Kidney capillary endothelial cell (primary cell): ENCODE measurements at regions not wholly inside any gene's neighbourhood (a gene's known extent, or its start where the extent isn't known, plus 50 kb on each side); places are given as distances from the start of the nearest gene placed in this dataset.

Experiments used
- DNase-seq: peaks from one replicate; pipeline ENCODE4 v3.0.0-alpha.2; 2018; ENCODE audit warnings: low spot score

DNA sequence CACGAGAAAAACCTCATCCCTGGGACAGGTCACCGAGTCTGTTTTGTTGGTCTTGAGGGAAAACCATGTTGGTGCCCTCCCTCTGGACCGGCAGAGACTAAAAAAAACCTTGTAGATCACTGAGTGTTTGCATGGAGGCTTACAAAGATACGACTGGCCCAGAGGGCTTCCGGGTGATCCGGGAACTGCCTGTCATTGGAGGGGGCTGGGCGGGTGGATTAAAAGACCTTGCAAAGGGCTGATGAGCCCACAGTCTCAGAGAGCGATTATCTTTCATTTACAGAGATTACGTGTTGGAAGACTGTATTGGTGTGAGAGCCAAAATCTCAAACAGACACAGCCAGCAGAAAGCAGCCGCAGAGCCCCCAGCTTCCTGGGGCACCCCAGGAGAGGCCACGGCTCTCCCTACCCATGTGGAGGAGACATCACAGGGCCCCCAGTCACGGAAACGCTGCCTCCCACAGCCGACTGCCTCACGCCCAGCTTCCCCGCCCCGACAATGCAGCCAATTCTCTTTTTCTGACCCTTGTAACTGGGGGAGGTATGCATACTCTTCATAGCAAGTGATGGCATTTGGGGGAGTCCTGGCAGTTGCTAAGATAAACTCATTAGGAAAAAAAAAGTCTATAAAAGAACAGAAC, 426.4 kb downstream of the CTTN start:
- no peak for DNase-seq

DNA sequence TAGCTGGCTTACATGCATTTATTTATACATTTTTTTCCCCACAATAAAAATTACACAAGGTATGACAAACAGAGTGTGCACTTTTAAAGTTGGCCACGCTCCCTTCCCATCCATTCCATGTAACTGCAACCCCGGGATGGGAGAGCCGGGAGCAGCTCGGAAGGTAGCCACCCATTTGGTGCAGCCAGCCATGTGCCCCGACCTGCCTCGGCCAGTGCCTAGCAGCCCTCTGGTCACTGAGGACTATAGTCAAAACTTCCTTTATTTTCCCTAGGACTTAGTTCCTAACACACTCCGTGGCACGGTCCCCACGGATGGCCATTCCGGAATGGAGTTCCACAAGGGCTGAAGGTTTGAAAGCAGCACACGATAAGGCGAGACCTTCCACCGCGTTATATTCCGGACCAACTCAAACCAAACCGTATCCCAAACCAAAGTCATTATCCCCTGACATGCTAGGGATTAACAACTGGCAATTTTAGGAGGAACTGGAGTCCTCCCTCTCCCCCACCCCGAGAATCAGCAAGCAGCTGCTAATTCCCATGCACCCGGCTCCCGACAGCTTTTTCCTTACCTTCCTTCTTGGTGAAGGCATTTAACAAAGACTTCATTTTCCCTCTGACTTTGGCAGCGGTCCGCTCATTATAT, 426.4 kb downstream of the SHANK2 start:
- DNase-seq, result no peak

DNA sequence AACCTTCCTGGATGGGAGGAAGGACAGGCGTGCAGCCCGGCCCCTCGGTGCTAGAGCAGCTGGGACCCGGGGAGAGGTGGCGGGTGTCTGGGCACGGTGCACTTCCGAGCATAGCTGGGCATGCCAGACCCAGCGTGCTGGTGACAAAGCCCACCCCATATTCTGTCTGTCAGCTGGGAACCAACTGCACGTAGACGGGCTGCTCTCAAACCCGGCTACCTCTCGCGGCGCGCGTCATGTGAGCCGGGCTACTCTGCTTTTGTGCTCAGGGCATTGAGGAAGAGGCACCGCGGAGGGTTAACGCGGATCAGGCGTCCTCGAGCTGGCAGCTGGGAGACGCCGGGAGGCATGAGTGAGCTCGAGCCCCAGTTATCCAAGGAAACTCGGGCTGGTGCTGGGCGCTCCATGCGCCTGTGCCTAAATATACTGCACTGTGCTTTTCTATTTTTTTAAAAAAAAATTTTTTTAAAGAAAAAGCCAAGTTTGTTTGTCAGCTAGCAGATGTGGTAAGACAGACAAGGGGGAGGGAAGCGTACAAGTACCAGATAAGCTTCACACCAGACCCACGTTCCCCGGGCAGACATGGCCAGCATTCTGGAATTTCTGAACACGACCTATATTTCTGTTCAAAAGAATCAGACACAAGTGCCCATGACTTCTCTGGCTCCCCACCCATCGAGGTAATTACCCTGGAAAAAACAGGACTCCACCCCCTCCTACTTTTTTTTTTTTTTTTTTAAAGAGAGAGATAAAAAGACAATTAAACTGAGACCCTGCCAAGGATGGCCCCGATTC, 425.6 kb downstream of the SHANK2 start:
- DNase-seq, result no peak

DNA sequence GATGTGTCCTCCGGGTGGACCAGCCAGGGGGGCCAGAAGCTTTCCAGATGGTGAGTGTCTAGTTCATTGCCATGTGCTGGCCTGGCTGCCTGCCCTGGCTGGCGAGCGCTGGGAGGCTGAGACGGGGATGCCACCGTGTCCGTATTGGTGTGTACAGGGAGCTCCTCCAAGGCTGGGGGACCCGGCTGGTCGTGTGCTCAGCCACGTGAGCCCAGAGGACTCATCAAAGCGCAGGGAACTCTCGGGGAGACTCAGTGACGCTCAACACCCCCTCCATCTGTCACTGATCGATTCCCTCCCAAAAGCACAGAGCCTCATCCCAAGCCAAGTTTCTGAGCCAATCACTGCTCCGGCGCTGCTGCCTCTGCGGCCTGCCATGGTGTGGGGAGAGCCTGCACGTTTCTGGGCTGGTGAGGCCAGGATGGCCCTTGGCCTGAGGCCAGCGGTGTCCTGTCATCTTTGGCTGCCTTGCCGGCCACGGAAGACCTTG, 423.7 kb downstream of the SHANK2 start:
- DNase-seq, result no peak

DNA sequence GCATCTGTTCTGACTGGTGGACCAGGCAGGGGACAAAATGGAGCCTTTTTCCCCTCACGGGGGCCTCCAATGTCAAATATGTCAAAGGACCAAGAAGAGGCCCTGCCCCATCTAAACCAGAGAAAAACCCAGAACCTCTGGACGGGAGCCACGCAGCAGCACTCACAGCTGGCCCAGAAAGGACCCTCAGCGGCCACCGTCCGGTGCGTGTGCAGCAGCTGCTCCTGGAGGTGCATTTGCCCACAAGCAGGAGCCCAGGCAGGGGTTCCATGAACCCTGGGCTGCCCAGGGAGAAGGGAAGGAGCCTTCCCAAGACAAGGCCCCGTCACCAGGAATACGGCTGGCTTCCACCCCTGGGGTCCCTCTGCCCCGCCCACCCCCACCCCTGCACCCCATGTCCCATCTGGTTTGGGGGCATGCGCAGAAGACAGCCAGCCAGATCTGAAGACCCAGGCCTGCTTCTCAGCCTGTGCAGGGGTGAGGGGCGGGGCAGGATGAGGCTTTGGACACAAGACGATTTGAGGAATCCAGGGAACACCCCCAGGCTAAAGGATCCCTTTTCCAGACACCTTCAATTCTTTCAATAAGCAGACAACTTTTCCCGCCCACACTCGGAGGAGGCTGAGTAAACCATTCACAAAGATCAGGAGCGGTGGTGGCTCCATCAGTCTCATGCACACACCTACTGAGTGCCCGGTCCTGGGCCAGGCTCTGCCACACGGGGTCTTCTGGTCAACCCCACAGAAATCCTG, 423.1 kb downstream of the SHANK2 start:
- DNase-seq, result no peak

DNA sequence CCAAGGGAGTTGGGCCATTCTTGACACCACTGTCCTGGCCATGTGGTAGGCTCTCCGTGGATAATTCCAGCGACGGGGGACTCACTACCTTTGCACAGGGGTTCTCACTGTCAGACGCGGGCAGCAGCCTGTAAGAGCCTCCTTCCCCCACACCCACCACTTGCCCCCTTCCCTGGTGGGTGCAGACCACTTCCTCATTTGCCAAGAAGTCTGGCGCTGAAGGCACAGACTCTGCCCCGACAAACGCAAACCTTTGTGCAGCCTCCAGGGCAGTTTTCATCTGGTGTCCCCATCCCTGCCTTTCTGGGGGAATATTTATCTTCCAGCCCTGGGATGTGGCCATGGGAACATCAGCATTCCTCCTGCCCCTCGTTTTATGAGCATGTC, 422.5 kb downstream of the SHANK2 start:
- DNase-seq, result no peak

DNA sequence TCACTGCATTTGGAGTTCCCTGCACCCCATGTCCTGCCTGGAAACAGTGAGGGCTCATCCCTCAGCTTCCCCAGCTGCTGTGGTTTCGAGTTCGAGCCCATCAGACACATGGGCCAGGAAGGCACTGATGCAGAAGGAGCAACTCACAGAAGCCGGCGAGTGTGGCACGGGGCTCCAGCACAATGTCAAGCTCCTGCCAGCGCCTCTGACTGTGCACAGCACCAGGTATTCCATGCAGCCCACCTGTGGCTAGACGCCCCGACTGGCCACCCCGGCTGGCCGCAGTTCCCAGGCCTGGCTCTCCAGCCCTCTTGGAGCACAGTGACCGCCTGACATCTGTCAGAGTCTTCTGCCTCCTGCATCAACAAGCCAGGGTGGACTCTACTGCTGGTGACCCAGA, 419.4 kb downstream of the SHANK2 start:
- DNase-seq, result no peak

DNA sequence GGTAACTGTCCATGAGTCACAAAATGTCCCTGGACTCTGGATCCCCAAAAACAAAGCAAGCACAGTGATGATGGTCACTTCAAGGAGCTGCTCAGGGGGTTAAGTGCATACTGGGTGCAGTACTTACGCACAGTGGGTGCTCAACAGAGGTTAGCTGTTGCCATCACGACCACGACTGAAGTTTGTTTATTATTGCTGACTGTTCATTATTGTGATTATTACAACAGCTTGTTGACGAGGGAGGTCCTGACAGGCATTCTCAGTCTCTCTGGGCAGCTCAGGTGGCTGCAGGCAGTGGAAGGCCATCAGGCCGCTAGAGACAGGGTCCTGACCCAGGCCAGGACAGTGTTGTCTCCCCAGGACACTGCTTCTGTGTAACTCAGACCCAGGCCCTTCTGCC, 418.8 kb downstream of the SHANK2 start:
- no peak for DNase-seq

DNA sequence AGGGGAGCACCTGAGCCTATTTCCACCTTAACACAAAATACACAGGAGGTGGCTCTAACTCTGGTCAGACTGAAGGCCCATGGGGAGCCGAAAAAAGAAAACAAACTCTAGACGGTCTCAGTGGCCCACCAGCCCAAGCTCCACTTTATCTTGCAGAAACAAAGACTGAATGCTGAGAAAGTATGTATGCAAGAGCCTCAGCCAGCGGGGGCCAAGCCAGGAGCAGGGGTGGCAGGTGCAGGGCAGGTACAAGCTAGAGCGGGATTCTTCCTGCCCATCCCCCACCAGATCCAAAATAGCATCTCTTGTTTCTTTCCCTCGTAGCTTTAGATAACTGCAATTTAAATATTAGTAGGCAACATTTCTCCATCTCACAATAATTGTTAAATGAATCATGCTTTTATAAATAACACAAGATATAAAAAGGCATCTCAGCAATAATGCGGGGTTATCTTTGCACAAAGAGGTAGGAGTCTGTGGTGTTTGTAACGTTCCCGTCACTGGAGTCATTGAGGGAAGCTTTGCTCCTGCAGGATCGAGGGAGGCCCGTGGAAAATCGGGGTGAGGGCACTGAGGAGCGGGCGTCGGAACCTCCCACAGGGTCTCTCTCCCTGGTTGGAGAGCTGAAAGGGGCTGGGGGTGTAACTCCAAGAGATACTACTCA, 418.0 kb downstream of the SHANK2 start:
- DNase-seq, result no peak

DNA sequence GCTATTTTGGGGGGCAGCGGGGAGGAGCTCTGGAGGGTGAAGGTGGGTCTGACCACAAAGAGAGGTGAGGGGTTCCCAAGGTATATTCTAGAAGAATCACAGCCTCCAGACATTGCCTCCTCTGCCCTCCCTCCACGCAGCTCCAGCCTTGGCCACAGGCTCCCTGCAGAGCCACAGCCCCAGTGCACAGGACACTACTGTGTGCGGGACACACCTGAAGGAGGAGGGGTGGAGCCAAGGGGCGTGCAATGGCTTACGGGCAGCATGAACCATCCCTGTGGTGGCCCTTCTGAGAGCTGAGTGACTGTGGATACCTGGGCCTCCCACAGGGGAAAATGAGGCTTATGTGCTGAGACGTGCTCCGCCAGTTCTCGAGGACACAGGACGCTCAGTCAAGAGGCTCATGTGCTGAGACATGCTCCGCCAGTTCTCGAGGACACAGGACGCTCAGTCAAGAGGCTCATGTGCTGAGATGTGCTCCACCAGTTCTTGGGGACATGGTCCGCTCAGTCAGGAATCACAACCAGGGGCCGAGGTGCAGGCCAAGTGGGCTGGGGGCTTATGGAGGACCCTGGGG, 417.3 kb downstream of the SHANK2 start:
- DNase-seq, result no peak

DNA sequence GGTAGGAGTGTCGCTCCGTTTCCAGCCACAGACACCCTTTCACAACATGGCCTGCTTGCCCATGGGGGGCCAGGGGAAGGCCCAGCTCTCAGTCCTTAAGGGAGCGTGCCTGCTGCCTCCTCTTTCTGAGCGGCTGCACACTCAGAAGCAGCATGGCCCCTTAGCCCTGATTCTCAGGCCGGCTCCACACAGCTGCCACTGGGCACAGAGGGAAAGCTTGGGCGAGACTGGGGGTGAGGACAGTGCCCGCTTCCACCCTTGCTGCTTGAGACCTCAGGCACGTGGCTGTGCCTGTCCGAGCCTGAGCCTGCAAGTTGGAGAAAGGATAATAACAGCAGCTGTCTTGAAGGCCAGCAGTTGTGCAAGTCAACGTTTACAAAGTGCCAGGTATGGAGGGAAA, 416.3 kb downstream of the SHANK2 start:
- DNase-seq, result no peak

DNA sequence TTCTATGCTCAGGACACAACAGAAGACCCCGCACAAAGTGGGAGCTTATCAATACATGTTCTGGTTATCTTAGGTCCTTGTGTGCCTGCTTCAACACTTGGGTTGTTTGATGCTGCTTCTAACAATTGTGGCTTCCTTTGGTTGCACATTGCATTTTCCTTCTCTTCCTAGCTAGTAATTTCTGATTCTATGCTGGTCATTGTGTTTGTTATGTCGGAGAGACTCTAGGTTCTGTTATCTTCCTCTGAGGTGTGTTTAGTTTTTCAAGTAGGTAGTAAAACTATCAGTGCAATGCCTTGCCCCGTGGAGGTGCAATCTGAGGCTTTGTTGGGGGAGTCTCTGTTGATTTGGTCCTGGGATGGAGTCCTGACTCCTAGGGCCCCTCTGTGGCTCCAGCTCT, 414.2 kb downstream of the SHANK2 start:
- no peak for DNase-seq

DNA sequence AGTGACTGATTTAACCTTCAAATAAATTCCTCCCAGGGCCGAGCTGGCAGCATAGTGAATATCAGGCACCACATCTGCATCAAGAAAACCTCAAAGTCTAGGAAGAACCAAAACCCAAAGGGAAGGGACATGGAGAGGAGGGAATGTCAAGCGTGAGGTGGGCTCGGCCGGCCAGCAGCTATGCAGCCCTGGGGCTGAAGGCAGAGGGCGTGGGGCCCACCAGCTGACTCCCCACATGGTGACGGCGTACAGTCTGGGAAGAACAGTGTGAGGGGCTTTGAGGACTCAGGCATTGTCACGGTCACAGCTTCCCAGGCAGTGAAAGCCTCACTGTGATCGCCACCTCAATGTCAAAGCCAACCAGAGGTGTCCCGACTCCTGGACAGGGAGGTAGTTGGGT, 412.5 kb downstream of the SHANK2 start:
- DNase-seq, result no peak

DNA sequence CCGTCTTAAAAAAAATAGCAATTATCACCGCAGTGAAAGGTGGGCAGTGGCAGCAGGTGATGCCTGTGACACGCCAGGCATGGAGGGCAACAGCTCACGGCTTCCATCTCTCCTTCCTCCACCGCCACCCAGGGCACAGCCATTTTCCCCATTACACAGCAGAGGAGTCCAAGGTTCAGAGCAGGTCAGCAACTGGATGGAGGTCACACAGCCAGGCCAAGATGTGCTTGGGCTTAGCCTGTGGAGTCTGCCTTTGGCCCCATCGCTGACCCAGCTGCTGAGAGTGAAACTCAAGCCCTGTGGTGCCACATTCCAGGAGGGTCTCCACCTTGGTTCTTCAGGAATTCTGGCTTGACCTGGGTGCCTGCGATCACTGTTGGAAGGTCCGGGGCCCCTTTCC, 411.1 kb downstream of the SHANK2 start:
- no peak for DNase-seq

DNA sequence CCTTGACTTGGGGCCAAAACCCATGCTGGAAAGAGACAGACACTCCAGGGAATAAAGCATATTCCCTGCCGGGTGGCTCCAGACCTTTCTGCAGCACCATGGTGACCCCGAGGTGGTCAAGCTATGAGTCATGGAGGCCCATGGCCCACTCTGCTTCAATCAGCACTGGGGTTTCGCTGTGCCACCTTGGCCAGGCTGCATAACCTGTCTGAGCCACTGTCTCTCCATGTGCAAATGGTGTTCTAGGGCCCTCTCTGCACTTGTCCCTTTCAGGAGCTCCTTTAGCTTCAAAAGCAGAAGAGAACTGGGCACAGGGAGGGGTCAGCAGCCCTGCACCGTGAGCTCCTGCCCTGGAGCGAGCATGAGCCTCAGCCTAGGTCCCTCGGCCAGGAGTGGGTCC, 410.1 kb downstream of the SHANK2 start:
- no peak for DNase-seq

DNA sequence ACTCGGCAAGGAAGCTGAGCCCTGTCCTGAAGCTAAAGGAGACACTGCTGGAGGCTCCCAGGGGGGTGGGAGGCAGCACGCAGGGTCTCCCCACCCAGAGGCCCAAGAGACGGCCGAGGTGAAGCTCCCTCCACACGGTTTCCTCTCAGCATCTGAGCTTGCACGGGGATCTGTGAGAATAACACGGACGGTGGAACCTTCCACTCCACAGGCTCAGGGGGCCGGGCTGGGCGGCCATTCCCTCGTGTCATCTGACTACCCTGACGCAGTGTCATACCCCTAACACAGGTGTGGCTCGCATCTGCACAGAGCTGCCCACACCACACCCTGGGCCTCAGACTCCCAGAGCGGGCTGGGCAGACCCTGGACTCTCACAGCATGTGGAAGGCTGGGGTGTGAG, 409.7 kb downstream of the SHANK2 start:
- no peak for DNase-seq

DNA sequence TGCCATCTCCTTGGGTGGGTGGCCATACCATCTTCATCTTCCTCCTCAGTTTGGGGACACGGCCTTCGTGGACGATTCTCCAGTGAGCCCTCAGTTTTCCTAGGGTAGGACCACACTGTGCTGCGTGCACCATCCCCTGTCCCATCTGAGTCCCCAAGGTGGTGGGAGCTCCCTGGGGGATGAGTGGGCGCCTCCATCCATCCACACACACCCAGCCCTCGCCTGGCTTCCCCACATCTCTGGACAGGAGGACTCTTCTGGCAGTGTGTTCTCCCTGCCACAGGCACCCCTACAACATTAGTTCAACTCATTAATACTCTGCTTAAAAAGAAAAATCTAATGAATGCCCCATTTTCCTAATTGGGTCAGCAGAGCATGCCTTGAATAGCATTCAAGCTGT, 408.5 kb downstream of the SHANK2 start:
- DNase-seq, result no peak

DNA sequence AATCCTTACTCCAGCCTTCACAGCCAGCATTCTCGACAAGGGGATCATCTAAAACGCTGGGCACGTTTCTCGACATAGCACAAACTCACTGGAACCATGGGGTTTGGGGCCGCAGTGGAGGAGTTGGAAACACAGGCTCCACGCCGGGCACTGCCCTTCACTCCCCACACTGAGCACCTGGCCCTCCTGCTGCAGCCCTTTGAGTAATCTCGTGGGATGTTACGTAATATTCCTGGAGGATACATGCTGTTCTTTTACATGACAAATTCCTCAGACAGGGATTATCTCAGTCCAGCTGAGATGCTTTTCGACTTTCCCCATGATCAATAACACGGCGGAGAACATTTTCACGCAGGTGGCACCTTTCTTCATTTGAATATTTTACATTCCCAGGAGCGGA, 408.0 kb downstream of the SHANK2 start:
- DNase-seq, result no peak

DNA sequence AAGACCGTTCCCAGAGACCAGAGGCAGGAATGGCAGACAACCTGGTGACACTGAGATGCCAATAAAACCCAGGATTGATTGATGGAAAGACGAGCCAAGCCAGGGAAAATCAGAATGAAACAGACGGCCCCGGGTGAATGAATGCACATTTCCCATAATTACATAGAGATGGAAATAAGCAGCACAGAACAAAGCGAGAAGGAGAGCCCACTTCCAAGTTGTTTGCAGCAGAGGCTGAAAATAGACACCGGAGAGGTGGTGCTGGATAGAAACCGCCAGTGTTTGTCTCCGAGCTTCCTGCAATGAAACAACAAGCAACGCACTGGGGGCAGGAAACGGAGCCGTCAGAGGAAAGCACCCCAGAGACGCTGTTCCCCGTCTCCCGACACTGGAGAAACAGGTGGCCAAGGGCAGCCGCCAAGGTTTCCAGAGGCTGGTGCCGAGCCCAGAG, 406.8 kb downstream of the SHANK2 start:
- no peak for DNase-seq

DNA sequence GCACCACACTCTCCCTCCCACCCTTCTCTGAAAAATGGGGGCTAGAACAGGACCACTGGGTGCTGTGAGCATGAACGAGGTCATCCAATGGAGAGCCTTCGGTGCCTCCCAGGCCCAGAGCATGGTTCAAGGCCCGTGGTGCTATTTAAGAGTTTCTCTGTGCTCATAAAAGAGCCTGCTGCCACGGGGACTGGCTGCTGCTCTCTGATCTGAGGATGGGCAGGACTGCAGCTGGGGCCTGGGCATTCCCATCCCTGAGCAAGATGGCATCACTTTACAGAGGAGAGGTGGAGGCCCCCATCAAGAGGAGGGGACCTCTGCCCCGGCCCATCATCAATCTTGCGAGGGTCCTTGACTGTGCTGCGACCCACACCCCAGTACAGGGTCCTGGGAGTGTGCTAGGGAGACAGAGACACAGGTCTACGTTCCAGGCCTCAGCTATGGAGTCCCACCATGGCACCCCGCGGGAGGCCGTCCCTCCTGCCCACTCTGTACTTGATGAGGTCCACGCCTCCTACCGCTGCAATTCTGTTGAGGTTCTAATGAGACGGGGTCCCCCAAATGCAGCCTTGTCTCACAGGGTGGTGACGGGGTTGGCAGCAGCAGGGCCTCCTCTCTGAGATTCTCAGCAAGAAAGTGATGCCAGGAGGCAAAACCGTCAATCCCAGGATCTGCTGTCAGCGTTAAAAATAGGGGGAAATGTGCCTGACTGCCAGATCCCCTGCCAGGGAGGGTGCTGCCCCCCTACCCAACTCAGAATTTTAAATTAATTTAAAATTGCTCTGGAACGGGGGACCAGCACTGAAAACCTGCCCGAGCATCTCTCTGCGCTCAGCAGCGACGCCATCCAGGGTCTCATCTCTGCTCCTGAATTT, 405.4 kb downstream of the SHANK2 start:
- DNase-seq, result no peak
